ENCODE measurements at regions not wholly inside any gene's neighbourhood (a gene's known extent, or its start where the extent isn't known, plus 50 kb on each side); places are given as distances from the start of the nearest gene placed in this dataset.
"Not testable (repeated sequence)": the region's sequence is repeated elsewhere in the genome, so short reads cannot be mapped to it uniquely, and the experiment has no call there.

DNA sequence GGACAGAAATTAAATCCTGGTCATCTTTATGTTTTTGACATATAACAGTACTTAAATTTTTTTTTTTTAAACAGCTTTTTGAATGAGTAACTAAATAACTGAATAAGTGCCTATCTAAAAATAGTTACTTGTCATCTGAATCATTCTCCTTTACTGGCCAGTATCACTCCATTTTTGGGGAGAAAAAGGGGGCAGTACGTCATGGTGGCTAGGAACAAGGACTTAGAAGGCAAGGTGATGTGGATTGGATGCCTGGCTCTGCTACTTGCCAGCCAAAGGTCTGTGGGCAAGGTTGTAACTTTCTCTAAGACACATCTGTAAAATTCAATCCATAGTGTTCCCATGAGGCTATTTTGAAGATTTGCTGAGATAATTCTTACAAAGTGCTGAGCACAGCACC is 220.4 kb upstream of the DEPDC1 start:
- CTCF ChIA-PET: no interaction called here
- H3K4me3 ChIP-seq (ENCODE audit: low read depth, low read length): no peak overlapping the region
- TF ChIP-seq, protein P1, sequence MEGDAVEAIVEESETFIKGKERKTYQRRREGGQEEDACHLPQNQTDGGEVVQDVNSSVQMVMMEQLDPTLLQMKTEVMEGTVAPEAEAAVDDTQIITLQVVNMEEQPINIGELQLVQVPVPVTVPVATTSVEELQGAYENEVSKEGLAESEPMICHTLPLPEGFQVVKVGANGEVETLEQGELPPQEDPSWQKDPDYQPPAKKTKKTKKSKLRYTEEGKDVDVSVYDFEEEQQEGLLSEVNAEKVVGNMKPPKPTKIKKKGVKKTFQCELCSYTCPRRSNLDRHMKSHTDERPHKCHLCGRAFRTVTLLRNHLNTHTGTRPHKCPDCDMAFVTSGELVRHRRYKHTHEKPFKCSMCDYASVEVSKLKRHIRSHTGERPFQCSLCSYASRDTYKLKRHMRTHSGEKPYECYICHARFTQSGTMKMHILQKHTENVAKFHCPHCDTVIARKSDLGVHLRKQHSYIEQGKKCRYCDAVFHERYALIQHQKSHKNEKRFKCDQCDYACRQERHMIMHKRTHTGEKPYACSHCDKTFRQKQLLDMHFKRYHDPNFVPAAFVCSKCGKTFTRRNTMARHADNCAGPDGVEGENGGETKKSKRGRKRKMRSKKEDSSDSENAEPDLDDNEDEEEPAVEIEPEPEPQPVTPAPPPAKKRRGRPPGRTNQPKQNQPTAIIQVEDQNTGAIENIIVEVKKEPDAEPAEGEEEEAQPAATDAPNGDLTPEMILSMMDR (IDR thresholded peaks at IDR 0.05; ENCODE audit: insufficient read depth, low read length, missing control alignments): no peak
- DNase-seq (ENCODE audit: low read depth, low spot score): no peak
- POLR2A ChIA-PET: no interaction called here

GRCh38 chr1:68720476-68720875 is 223.6 kb upstream of the DEPDC1 start:
- no peak for DNase-seq (ENCODE audit: low read depth, low spot score)
- TF ChIP-seq, protein P1 (IDR thresholded peaks at IDR 0.05; ENCODE audit: insufficient read depth, low read length, missing control alignments): no peak
- CTCF ChIA-PET: no interaction called here
- POLR2A ChIA-PET: no interaction called here
- H3K4me3 ChIP-seq (ENCODE audit: low read depth, low read length): no peak overlapping the region

DNA sequence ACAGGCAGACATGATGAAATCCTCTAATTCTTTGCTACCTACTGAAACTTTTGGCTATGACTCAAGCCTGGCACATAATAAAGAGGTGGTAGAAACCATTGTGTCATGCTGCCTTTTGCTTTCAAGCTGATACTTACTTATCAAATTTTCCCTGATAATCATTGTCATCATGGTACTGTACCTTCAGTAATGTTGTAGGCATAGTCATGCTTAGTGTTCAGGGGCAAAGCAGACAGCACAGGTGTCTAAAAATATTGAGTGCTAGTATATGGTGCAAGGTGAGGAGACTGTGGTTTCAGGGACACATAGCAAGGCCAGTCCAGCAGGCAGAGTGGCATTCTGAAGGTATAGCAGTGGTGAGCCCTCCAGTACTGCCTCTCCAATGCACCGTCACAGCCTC is 226.9 kb upstream of the DEPDC1 start:
- H3K4me3 ChIP-seq (ENCODE audit: low read depth, low read length): no peak overlapping the region
- POLR2A ChIA-PET: no interaction called here
- CTCF ChIA-PET: no interaction called here
- no peak for DNase-seq (ENCODE audit: low read depth, low spot score)
- TF ChIP-seq, protein P1 (IDR thresholded peaks at IDR 0.05; ENCODE audit: insufficient read depth, low read length, missing control alignments): no peak

- ChIA-PET CTCF (no interaction called here), POLR2A (no interaction called here)
- no peak for DNase-seq (ENCODE audit: low read depth, low spot score)
These were observed 228.3 kb upstream of the DEPDC1 start for GRCh38 chr1:68725001-68725752.

GRCh38 chr1:68739486-68739885 is 242.6 kb upstream of the DEPDC1 start:
- POLR2A ChIA-PET; H3K4me3 ChIP-seq (ENCODE audit: low read depth, low read length): not testable (repeated sequence)

More at GRCh38 chr1:68725001-68725752, 228.3 kb upstream of the DEPDC1 start:
- H3K4me3 ChIP-seq (ENCODE audit: low read depth, low read length): no peak overlapping the region
- TF ChIP-seq, protein P1 (IDR thresholded peaks at IDR 0.05; ENCODE audit: insufficient read depth, low read length, missing control alignments): no peak

DNA sequence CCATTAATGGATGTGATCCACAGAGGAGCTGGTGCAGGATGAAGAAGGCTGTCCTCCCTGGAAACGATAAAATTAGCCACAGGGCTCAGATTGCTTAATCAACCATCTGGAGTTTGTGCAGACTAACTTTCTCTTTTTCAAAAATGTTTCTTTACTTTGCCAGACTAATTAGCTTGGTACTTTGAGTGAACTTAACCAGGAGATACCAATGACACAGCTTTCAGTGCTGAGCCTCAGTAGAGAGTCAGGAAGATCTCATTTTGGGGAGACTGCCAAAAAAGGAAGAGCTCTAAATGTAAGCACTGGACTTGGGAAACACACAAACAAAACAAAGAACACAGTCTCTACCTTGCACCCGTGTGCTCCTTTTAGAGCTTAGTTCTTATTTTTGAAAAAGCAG is 248.1 kb upstream of the DEPDC1 start:
- ChIA-PET CTCF (no interaction called here), POLR2A (no interaction called here)
- TF ChIP-seq, protein P1 (IDR thresholded peaks at IDR 0.05; ENCODE audit: insufficient read depth, low read length, missing control alignments): no peak
- DNase-seq (ENCODE audit: low read depth, low spot score): no peak
- no peak overlapping the region for H3K4me3 ChIP-seq (ENCODE audit: low read depth, low read length)

More at GRCh38 chr1:68739486-68739885, 242.6 kb upstream of the DEPDC1 start:
- DNase-seq (ENCODE audit: low read depth, low spot score); CTCF ChIA-PET: not testable (repeated sequence)

GRCh38 chr1:68745451-68745850 is 248.6 kb upstream of the DEPDC1 start:
- no peak for DNase-seq (ENCODE audit: low read depth, low spot score)
- no peak overlapping the region for H3K4me3 ChIP-seq (ENCODE audit: low read depth, low read length)
- TF ChIP-seq, protein P1 (IDR thresholded peaks at IDR 0.05; ENCODE audit: insufficient read depth, low read length, missing control alignments): no peak
- CTCF ChIA-PET: no interaction called here
- POLR2A ChIA-PET: no interaction called here
